Right lobe of liver (tissue), 4 donors: ENCODE measurements at regions not wholly inside any gene's neighbourhood (a gene's known extent, or its start where the extent isn't known, plus 50 kb on each side); places are given as distances from the start of the nearest gene placed in this dataset.
"Not testable (repeated sequence)": the region's sequence is repeated elsewhere in the genome, so short reads cannot be mapped to it uniquely, and the experiment has no call there.

Experiments
- POLR2A ChIP-seq: fragments of 450-650 bp; IDR thresholded peaks from one replicate; pipeline ENCODE4 v1.6.1; 2017; ENCODE audit warnings: antibody characterized with exemption, mild to moderate bottlenecking
- TF ChIP-seq, protein P1 (sequence below), 4 donors: fragments of 200-600 bp in 3 of 4; fragments of 450-650 bp in 1 of 4; IDR thresholded peaks; one replicate each; pipeline versions ENCODE4 v1.5.1 to v1.8.0; 2016 to 2022; ENCODE audit warnings: antibody characterized with exemption in 4 of 4, mild to moderate bottlenecking in 2 of 4
- donor health status: DM: no; HTN: no; CAD: no.
- donor health status: DM: no; HTN: no; CAD: no.
- donor health status: DM: no; HTN: yes; CAD: no.

- TF ChIP-seq, protein P1, sequence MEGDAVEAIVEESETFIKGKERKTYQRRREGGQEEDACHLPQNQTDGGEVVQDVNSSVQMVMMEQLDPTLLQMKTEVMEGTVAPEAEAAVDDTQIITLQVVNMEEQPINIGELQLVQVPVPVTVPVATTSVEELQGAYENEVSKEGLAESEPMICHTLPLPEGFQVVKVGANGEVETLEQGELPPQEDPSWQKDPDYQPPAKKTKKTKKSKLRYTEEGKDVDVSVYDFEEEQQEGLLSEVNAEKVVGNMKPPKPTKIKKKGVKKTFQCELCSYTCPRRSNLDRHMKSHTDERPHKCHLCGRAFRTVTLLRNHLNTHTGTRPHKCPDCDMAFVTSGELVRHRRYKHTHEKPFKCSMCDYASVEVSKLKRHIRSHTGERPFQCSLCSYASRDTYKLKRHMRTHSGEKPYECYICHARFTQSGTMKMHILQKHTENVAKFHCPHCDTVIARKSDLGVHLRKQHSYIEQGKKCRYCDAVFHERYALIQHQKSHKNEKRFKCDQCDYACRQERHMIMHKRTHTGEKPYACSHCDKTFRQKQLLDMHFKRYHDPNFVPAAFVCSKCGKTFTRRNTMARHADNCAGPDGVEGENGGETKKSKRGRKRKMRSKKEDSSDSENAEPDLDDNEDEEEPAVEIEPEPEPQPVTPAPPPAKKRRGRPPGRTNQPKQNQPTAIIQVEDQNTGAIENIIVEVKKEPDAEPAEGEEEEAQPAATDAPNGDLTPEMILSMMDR (IDR thresholded peaks at IDR 0.05), result not testable (repeated sequence)
- not testable (repeated sequence) for TF ChIP-seq POLR2A
Observed at GRCh38 chr15:20084026-20084425, 457.6 kb downstream of the GOLGA6L6 start.
